NCI-H345 treated with DMSO at 0.1 percent for 48 hours (cell line): ENCODE measurements at regions not wholly inside any gene's neighbourhood (a gene's known extent, or its start where the extent isn't known, plus 50 kb on each side); places are given as distances from the start of the nearest gene placed in this dataset.

Experiments
- DNase-seq: peaks from one replicate; lab custom pipeline; 2025; ENCODE audit not compliant: unreplicated experiment; lab: John Stamatoyannopoulos, UW

GRCh38 chr6:167576050-167576741 is 250.5 kb upstream of the AFDN start:
- no peak for DNase-seq

GRCh38 chr6:167576828-167577503 is 249.7 kb upstream of the AFDN start:
- DNase-seq: no peak

GRCh38 chr6:167577891-167578361 is 248.8 kb upstream of the AFDN start:
- no peak for DNase-seq

GRCh38 chr6:167578371-167578901 is 248.3 kb upstream of the AFDN start:
- DNase-seq: no peak

- DNase-seq: no peak
Observed at GRCh38 chr6:167579806-167580618, 246.7 kb upstream of the AFDN start.

- DNase-seq: no peak
Observed at GRCh38 chr6:167580619-167580911, 246.1 kb upstream of the AFDN start.

GRCh38 chr6:167581637-167582036 is 245.1 kb upstream of the AFDN start:
- DNase-seq: no peak

- no peak for DNase-seq
Observed at GRCh38 chr6:167583412-167583811, 243.3 kb upstream of the AFDN start.

- no peak for DNase-seq
Observed at GRCh38 chr6:167588181-167588919, 238.4 kb upstream of the AFDN start.

GRCh38 chr6:167588920-167589614 is 237.6 kb upstream of the AFDN start:
- no peak for DNase-seq

- DNase-seq: no peak
Observed at GRCh38 chr6:167589615-167589940, 237.1 kb upstream of the AFDN start.

- no peak for DNase-seq
Observed at GRCh38 chr6:167590193-167590592, 236.5 kb upstream of the AFDN start.
